Stomach (tissue), 8 donors: ENCODE measurements at regions not wholly inside any gene's neighbourhood (a gene's known extent, or its start where the extent isn't known, plus 50 kb on each side); places are given as distances from the start of the nearest gene placed in this dataset.

Experiments
- DNase-seq, 2 donors: peaks; one replicate each; pipeline versions ENCODE4 v3.0.0 to v3.0.0-alpha.2; 2013 to 2019
- H3K27ac ChIP-seq, 5 donors: fragments of 200-600 bp in 4 of 5; sonication (generic) in 4 of 5; one replicate each; pipeline ENCODE4 v1.5.1; 2013 to 2019; ENCODE audit warnings: mild to moderate bottlenecking in 1 of 5, moderate library complexity in 1 of 5
- H3K27me3 ChIP-seq, 3 donors: fragments of 200-600 bp; sonication (generic); one replicate each; pipeline ENCODE4 v1.5.1; 2017 to 2019; ENCODE audit warnings: mixed run types in 1 of 3
- H3K36me3 ChIP-seq, 4 donors: fragments of 200-600 bp; sonication (generic); 1 replicate in 3 of 4; 2 replicates in 1 of 4; pipeline ENCODE4 v1.5.1; 2016 to 2019
- H3K4me1 ChIP-seq, 4 donors: fragments of 200-600 bp; sonication (generic); one replicate each; pipeline ENCODE4 v1.5.1; 2016 to 2019
- H3K4me3 ChIP-seq, 4 donors: fragments of 200-600 bp; sonication (generic) in 3 of 4; one replicate each; pipeline ENCODE4 v1.5.1; 2016 to 2019; ENCODE audit warnings: mild to moderate bottlenecking in 1 of 4
- H3K9me3 ChIP-seq, 4 donors: fragments of 200-600 bp; sonication (generic); one replicate each; pipeline ENCODE4 v1.5.1; 2016 to 2019
- EP300 ChIP-seq: sonication (generic); formaldehyde crosslinking; IDR thresholded peaks from one replicate; pipeline ENCODE4 v1.6.1; 2017; ENCODE audit warnings: antibody characterized with exemption
- POLR2A ChIP-seq, 4 donors: fragments of 450-650 bp; IDR thresholded peaks; one replicate each; pipeline ENCODE4 v1.6.1; 2016; ENCODE audit warnings: antibody characterized with exemption in 4 of 4, control low read depth in 2 of 4, mild to moderate bottlenecking in 1 of 4, moderate library complexity in 1 of 4
- POLR2AphosphoS5 ChIP-seq, 3 donors: sonication (generic); formaldehyde crosslinking; IDR thresholded peaks; one replicate each; pipeline ENCODE4 v1.6.1; 2016; ENCODE audit warnings: antibody characterized with exemption in 3 of 3
- WGBS, 5 donors: extraction: QIAGEN DNeasy Blood & Tissue Kit in 3 of 5; methylation state at CpG; one replicate each; pipeline versions ENCODE4 v1.1.5 to v1.1.7; 2013 to 2018; 5-methylcytosine and 5-hydroxymethylcytosine counted together
- intact Hi-C: fragments of 100-400 bp; cut with DNase I; formaldehyde crosslinking; loops from one replicate; pipeline ENCODE4 v1.15.1; 2023; ENCODE audit warnings: low total_unique reads
- TF ChIP-seq, protein P1 (sequence below), 7 experiments: fragments of 450-650 bp in 4 of 7; fragments of 200-600 bp in 3 of 7; sonication (generic) in 3 of 7; IDR thresholded peaks; one replicate each; pipeline ENCODE4 v1.5.1; 2016 to 2019; ENCODE audit warnings: antibody characterized with exemption in 7 of 7, control low read depth in 2 of 7, mild to moderate bottlenecking in 1 of 7
- donor health status: healthy with polysubstance abuse.
- donor health status: Bipolar disorder and iron deficiency.
- donor health status: healthy.

DNA sequence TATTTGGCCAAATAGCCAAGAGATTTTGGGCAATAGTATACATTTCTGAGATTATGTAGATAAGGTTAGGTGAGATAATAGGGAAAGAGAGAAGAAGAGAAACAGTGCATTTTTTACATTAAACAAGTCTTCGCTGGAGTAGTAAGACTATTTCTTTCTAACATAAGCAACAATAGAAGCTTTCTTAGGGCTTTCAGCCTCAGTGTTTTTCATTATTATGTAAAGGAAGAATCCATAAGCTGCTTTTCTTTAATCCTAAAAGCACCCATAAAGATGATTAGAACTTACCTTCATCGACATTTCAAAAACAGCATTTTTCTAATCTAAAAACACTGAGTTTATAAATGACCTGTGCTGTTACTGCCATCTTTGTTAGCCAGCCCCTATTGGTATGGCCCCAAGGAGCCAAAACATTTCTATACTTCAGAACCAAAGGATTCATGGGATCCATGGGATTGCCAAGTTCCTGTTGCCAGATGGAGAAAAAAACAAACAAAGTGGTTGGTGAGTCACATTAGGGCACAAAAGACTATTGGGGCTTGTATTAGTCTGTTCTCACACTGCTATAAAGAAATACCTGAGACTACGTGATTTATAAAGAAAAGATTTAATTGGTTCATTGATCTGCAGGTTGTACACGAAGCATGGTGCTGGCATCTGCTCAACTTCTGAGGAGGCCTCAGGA lies 88.2 kb downstream of the SCG2 start:
- Histone ChIP-seq H3K27me3 (no peaks in the 10 kb centered on the region), H3K4me1 (no peaks in the 10 kb centered on the region), H3K27ac (no peak overlapping the region), H3K4me3 (no peak overlapping the region), H3K36me3 (no peaks in the 10 kb centered on the region), H3K9me3 (no peaks in the 10 kb centered on the region)
- no peak for DNase-seq
- no peak for TF ChIP-seq POLR2AphosphoS5 (IDR thresholded peaks at IDR 0.05)
- TF ChIP-seq EP300: no peak
- TF ChIP-seq POLR2A (IDR thresholded peaks at IDR 0.05): no peak
- TF ChIP-seq, protein P1, sequence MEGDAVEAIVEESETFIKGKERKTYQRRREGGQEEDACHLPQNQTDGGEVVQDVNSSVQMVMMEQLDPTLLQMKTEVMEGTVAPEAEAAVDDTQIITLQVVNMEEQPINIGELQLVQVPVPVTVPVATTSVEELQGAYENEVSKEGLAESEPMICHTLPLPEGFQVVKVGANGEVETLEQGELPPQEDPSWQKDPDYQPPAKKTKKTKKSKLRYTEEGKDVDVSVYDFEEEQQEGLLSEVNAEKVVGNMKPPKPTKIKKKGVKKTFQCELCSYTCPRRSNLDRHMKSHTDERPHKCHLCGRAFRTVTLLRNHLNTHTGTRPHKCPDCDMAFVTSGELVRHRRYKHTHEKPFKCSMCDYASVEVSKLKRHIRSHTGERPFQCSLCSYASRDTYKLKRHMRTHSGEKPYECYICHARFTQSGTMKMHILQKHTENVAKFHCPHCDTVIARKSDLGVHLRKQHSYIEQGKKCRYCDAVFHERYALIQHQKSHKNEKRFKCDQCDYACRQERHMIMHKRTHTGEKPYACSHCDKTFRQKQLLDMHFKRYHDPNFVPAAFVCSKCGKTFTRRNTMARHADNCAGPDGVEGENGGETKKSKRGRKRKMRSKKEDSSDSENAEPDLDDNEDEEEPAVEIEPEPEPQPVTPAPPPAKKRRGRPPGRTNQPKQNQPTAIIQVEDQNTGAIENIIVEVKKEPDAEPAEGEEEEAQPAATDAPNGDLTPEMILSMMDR (IDR thresholded peaks at IDR 0.05): no peak
- intact Hi-C loops: no loop called here
- WGBS, 5 donors: 81 to 88% (median 85%) methylated on average over 4 of the region's 4 CpGs

- Histone ChIP-seq H3K27me3 (no peaks in the 10 kb centered on the region), H3K4me3 (no peak overlapping the region), H3K9me3 (no peaks in the 10 kb centered on the region), H3K27ac (no peak overlapping the region), H3K36me3 (no peaks in the 10 kb centered on the region), H3K4me1 (no peaks in the 10 kb centered on the region)
- DNase-seq: no peak
- intact Hi-C loops: no loop called here
- TF ChIP-seq EP300: no peak
- no peak for TF ChIP-seq POLR2A (IDR thresholded peaks at IDR 0.05)
- TF ChIP-seq, protein P1 (IDR thresholded peaks at IDR 0.05): no peak
- TF ChIP-seq POLR2AphosphoS5 (IDR thresholded peaks at IDR 0.05): no peak
These were observed 82.7 kb downstream of the SCG2 start for GRCh38 chr2:223519471-223519870.

DNA sequence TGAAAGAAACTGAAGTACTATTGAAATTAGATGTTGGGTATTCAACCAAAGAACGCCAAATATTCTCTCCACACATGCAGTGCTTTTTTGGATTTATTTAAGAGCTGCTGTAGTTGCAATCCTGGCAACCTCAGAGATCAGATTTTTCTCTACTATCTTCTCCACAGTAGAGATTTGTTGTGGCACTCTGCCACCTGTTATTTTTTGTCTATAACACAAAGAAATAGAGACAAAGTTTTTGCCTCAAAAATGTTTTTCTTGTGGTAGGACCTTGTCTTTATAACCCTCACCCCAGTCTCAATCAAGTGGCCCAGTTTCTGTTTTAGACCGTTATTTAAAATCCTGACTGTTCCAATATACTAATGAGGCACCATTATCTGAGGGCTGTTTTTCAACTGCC lies 79.4 kb downstream of the SCG2 start:
- TF ChIP-seq, protein P1 (IDR thresholded peaks at IDR 0.05): no peak
- no peak for TF ChIP-seq POLR2A (IDR thresholded peaks at IDR 0.05)
- TF ChIP-seq EP300: no peak
- no peaks in the 10 kb centered on the region for H3K36me3 ChIP-seq
- no peak overlapping the region for H3K27ac ChIP-seq
- H3K4me3 ChIP-seq: no peak overlapping the region
- H3K27me3 ChIP-seq: no peaks in the 10 kb centered on the region
- no peak for DNase-seq
- no peaks in the 10 kb centered on the region for H3K4me1 ChIP-seq
- no peaks in the 10 kb centered on the region for H3K9me3 ChIP-seq
- whole genome bisulfite sequencing, 5 donors: 73 to 89% (median 77%) methylated on average over 2 of the region's 2 CpGs
- intact Hi-C loops: no loop called here

GRCh38 chr2:223523551-223524001 lies 78.6 kb downstream of the SCG2 start:
- intact Hi-C loops: no loop called here
- TF ChIP-seq, protein P1 (IDR thresholded peaks at IDR 0.05): no peak
- TF ChIP-seq POLR2AphosphoS5 (IDR thresholded peaks at IDR 0.05): no peak
- TF ChIP-seq POLR2A (IDR thresholded peaks at IDR 0.05): no peak
- no peak for TF ChIP-seq EP300
- Histone ChIP-seq H3K4me1 (no peaks in the 10 kb centered on the region), H3K27me3 (no peaks in the 10 kb centered on the region), H3K9me3 (no peaks in the 10 kb centered on the region), H3K4me3 (no peak overlapping the region), H3K27ac (no peak overlapping the region), H3K36me3 (no peaks in the 10 kb centered on the region)
- DNase-seq: no peak
- 78 to 89% (median 87%) methylated on average over 4 of the region's 4 CpGs for WGBS, 5 donors
